NCI-H446 treated with DMSO at 0.1 percent for 48 hours (cell line): ENCODE measurements at regions not wholly inside any gene's neighbourhood (a gene's known extent, or its start where the extent isn't known, plus 50 kb on each side); places are given as distances from the start of the nearest gene placed in this dataset.
"Not testable (repeated sequence)": the region's sequence is repeated elsewhere in the genome, so short reads cannot be mapped to it uniquely, and the experiment has no call there.

Source experiments
- DNase-seq: peaks from one replicate; lab custom pipeline; 2025; lab: John Stamatoyannopoulos, UW

DNA sequence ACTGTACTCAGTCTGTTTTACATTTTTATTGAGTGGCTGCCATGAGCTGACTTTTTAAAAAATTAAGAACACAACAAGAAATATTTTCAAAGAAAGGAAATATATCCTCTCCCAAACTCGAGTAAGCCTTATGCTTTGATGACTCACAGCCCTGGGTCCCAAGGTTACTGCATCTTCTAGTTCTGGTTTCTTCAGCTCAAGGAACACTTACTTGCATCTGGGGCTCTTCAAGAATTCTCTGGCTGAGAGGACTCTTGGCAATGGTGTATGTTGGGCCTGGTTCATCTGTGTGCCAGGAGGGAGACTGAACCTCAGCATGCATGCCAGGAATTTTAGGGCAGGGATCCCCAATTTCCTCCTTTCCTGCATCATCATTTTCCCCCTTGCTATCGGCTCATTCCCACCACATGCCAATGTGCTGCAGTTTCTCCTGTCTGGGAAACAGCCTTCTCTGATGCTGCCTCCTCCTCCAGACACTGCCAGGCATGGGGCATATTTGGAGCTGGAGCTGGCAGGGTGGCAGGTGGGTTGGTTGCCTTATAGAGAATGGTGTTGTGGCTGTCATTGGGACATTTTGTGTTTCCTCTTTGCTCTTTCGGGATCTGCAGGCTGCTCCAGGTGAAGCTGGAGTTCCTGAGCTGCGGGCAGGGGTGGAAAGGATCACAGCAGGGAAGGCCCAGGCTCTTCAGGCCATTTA, 192.2 kb upstream of the HS6ST1 start:
- no peak for DNase-seq

DNA sequence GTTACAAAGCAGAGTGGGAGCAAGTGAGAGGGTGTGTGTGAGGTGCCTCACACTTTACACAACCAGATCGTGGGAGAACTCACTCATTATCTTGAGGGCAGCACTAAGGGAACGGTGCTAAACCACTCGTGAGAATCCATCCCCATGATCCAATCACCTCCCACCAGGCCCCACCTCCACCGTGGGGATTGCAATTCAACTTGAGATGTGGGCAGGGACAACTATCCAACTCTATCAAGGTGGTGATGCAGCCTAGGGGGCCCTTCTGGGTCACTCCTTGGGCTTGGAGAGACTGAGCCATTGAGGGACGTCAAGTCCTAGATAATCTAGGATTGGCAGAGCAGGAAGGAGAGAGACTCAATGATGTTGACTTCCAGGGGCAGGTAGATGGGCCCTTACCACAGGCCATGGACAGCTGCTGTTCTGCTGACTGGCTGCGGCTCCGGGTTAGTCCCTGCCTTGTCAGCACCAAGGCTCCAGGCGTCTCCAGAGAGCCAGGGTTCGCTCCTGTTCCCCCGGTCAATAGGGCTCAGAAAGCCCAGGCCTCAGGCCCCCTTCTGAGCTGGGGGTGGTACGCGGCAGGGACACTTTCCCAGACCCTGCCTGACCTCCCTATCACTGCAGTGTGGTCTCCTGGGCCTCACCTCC, 193.2 kb upstream of the HS6ST1 start:
- DNase-seq, result no peak

GRCh38 chr2:128512379-128513115, 193.9 kb upstream of the HS6ST1 start:
- DNase-seq, result peak; percentile 68

GRCh38 chr2:128513116-128513960, 194.7 kb upstream of the HS6ST1 start:
- DNase-seq, result no peak

DNA sequence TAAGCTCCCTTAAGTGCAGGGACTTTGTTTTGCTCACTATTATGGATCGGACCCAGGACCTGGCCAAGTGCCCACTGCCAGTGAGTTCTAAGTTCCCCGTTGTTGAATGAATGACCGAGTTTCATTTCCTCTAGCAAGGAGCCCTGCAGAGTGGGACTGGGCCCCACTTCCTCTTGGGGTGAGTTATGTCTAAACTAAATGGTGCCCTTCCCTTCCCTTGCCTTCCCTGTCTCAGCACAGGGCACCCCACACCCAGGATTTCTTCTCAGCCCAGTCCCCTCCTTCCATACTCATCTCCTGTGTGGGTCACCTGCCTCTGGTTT, 195.3 kb upstream of the HS6ST1 start:
- no peak for DNase-seq

GRCh38 chr2:128514555-128514955, 195.9 kb upstream of the HS6ST1 start:
- no peak for DNase-seq

DNA sequence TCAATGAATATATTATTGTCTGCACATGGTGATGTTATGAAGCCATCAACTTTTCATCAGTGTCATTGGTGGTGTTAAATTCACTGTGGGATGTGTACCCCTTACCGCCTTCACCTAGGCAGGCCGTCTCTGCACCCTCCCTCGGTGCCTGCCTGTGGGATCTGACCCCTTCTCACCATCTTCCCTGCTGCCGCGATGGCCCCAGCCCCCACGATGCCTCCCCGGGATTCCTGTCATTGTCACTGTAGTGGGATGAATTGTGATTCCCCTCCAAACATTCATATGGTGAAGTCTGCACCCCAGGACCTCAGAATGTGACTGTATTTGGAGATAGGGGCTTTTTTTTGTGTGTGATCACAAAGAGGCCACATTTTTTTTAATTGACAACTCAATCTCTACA, 198.3 kb upstream of the HS6ST1 start:
- no peak for DNase-seq

- not testable (repeated sequence) for DNase-seq
Observed at GRCh38 chr2:128519028-128519427, 200.4 kb upstream of the HS6ST1 start.

DNA sequence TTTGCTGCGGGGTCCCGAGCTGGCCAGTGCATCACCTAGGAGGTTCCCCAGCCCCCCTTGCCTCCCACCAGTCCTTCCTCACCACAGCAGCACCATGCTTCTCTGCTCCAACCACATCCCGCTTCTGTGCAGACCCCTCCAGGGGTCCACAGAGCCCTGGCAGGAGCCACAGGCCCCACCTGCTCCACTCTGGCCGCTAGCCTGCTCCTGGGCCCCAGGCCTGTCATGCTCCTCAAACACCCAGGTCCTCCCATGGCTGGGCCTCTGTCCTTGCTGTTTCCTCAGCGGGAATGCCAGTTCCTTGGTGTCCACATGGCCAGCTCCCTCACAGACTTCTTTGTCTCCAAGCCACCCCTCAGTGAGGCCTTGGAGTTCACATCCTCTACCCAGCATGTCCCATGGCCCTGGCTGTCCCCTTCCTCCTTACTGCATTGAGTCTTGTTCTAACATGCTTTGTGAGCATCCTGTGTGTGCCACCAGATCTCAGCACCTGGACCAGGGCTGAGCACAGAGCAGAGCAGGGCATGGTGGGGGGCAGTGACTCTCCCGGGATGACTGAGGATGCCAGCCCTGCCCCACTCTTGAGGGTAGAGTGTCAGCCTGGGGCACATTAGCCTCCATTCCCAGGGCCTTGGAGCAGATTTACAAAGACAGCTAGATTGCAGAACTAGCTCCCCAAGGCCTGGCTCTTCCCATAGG, 201.0 kb upstream of the HS6ST1 start:
- no peak for DNase-seq

DNA sequence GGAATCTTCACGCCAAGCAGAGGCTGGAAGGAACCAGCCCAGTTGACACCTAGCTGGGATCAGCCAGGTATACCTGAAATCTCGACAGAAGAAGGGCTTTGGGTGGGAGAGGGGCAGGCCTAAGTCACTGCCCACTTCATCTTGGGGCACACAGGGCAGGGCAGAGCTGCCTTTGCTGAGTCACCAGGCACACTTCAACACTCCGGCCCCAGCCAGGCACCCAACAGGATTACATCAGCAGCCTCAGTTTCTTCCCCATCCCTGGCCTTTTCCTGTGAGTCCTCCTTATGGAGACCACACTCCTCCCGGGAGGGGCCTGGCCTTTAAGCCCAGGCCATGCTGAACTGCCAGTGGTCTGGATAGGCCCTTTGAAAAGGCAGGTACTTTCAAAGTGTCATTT, 201.7 kb upstream of the HS6ST1 start:
- DNase-seq, result no peak

- DNase-seq, result no peak
Observed at GRCh38 chr2:128520791-128521190, 202.1 kb upstream of the HS6ST1 start.

DNA sequence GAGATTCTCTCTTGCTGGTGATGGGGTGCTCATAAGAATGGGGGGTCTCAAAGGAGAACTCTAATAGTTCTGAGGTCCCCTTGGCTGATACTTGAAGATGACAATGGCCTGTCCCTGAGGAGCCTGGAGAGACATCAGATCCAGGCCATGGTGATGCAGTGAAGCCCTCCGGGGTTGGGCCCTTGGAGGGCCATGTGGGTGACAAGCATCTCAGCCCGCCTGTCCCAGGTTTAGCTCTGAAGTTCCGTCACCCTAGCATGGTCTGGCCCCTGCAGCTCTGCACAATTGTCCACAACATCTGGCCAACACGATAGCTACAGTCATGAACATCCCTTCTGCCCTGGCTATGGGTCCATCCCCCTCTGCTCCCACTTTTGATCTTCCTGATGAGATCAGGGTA, 202.8 kb upstream of the HS6ST1 start:
- DNase-seq, result no peak

GRCh38 chr2:128522829-128523228, 204.2 kb upstream of the HS6ST1 start:
- no peak for DNase-seq

DNA sequence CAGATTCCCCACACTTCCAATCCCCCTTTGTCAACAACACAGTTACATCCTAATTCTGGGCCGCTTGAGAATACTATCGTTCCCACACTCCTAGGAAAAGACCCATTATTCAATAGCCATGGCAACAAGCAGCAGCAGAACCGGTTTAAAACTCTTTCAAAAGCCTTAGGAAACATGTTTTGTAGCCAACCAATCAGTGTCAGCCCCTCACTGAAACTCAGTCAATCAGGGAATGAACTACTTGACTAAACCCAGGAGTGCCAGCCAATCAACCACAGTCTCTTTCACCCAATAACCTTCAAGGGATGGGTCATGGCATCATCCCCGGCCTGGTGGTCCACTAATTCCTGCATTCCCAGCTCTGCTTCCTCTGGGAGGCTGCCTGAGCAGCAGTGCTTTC, 204.8 kb upstream of the HS6ST1 start:
- DNase-seq, result no peak

GRCh38 chr2:128524183-128524582, 205.5 kb upstream of the HS6ST1 start:
- no peak for DNase-seq

- DNase-seq, result no peak
Observed at GRCh38 chr2:128525653-128526052, 207.0 kb upstream of the HS6ST1 start.

- no peak for DNase-seq
Observed at GRCh38 chr2:128526455-128526976, 207.8 kb upstream of the HS6ST1 start.

DNA sequence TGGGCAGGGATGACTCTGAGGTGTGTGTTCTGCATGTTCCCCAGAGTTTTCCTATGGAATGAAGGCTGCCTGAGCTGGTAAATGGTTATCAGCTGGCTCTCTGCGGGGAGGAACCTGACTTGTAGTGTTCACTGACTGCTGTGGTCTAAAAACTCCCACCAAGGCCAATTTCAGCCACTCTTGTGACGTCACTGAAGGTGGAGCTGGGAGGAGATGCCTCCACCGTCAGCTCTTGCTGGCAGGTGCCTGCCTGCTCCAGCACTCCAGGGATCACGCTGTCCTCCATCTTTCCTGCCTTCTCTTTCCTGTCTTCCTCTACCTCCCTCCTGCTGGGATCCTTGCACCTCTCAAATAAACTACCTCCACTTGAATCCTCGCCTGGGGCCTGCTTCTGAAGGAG, 209.5 kb upstream of the HS6ST1 start:
- DNase-seq, result no peak

DNA sequence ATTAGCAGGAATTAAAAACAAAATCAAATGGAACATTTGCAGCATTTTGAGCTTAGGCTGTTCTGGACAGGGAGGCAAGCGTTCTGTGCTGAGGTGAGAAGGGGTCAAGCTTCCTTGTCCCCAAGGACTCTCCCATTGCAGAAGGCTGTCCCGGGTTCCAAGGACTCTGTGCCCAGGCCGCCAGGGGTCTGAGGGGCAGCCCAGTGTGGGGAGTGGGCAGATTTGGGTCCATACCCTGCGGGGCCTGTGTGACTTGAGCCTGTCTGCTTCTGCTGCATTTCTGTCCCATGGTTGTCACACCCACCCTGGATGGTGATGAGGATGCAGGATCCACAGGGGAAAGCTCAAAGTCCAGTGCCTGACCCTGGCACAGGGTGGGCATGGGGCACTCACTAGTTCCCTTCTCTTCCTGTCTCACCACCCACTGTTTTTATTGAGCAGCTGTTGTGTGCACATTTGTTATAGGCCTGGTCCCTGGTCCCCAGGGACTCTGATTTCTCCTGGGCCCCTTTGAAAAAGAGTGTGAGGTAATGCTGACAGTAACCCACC, 211.4 kb upstream of the HS6ST1 start:
- no peak for DNase-seq

- no peak for DNase-seq
Observed at GRCh38 chr2:128531856-128532255, 213.2 kb upstream of the HS6ST1 start.

- no peak for DNase-seq
Observed at GRCh38 chr2:128533101-128533500, 214.4 kb upstream of the HS6ST1 start.
